ENCODE measurements at regions not wholly inside any gene's neighbourhood (a gene's known extent, or its start where the extent isn't known, plus 50 kb on each side); places are given as distances from the start of the nearest gene placed in this dataset.

- no peak for TF ChIP-seq CTCF (IDR thresholded peaks at IDR 0.05 in 4 of 5, conservative IDR thresholded peaks at IDR 0.05 in 1 of 5)
- TF ChIP-seq POLR2A (IDR thresholded peaks at IDR 0.05): no peak
Measured at GRCh38 chr1:43024905-43025304, 66.2 kb upstream of the SLC2A1 start.

Measured in gastrocnemius medialis (tissue), 4 donors.